ENCODE measurements at regions not wholly inside any gene's neighbourhood (a gene's known extent, or its start where the extent isn't known, plus 50 kb on each side); places are given as distances from the start of the nearest gene placed in this dataset.

GRCh38 chr6:19032591-19033295 is 645.6 kb downstream of the RNF144B start:
- no peak for DNase-seq (ENCODE audit: extremely low read depth, low read depth, low spot score)

DNA sequence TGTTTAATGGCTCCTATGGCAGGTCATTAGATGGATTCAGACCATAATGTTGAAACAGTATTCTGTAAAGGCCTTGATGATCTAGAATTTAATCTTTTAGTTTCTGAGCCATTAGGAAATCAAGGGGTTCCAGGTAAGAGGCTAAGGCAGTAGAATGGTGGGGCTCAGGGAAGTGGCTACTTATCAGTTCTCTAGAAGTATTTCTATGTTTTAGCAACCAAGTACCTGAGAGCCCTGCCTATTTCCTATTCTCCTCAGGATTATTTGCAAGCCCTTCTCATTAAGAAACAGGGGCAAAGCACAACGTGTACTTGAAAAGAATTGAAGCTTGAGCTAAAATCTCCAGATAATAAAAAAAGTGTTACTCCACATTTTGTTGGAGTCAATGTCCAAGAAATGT is 646.5 kb downstream of the RNF144B start:
- no peak for DNase-seq (ENCODE audit: extremely low read depth, low read depth, low spot score)

GRCh38 chr6:19034986-19035385 is 647.8 kb downstream of the RNF144B start:
- DNase-seq (ENCODE audit: extremely low read depth, low read depth, low spot score): no peak

DNA sequence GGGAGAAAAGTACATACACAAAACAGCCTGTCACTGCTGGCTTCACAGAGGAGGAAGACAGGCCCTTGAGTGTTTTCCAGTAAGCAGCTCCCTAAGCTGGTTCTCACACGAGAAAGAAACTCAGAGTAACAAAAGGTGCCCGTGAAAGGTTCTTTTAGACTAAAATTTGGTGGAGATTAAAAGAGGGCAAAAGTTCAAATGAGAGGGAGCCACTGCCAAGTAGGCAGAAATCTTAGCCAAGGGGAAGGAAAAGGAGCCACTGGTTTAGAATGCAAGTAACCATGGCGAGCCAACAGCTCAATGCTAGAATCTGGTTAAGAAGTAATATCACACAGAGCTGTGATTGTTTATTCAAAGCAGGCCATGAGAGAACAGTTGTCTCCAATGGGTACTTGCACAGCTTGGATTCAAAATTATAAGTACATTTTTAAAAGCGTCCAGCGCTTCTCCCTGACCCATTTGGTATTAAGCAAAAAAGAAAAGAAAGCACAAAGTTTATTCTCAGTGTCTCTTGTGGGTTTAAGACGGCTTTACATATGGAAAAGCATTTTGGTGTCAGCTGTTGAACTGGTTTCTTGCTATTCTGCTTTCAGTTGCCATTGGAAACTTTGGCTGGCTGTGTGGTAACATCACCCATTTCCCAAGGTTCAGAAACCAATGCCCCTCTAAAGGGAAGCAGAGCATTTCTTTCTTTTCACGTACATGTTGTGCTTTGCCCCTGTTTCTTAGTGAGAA is 648.5 kb downstream of the RNF144B start:
- no peak for DNase-seq (ENCODE audit: extremely low read depth, low read depth, low spot score)

DNA sequence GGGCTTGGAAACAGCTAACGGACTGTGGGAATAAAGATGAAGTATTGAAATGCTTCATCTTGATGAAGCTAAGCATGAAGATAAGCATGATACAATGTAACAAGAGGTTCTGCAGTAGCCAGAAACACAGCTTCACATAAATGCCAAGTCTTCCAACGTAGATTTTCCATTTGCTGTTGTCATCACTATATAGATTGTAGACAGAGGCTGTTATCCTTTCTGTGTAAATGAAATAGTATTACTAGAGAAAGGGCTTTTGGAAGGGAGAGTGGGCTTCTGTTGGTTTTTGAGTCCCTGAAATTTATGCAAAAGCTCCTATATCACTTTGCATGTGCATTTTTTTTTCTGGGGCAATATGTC is 649.0 kb downstream of the RNF144B start:
- DNase-seq (ENCODE audit: extremely low read depth, low read depth, low spot score): no peak

GRCh38 chr6:19037607-19038006 is 650.5 kb downstream of the RNF144B start:
- DNase-seq (ENCODE audit: extremely low read depth, low read depth, low spot score): no peak

- DNase-seq (ENCODE audit: extremely low read depth, low read depth, low spot score): no peak
Observed at GRCh38 chr6:19039287-19039686, 652.1 kb downstream of the RNF144B start.

- no peak for DNase-seq (ENCODE audit: extremely low read depth, low read depth, low spot score)
Observed at GRCh38 chr6:19041906-19042305, 654.8 kb downstream of the RNF144B start.

GRCh38 chr6:19042420-19042819 is 655.3 kb downstream of the RNF144B start:
- DNase-seq (ENCODE audit: extremely low read depth, low read depth, low spot score): no peak

DNA sequence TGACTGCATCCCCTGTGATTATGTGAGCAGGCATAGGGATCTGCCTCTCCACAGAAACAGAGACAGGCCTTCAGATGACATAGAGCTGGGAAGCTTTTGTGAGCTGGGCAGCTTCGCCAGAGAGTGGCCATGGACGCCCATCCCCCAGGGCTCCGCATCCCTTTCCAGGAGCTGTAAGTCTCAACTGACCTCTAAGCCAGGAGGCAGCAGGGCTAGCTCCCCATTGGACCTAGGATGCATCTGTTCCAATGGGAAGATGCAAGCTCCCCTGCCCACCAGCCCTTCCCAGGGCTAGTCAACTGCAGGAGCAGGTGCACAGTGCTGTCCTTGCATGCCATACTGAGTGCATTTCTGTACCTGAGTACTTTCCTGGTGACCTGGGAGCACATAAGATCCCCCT is 663.6 kb downstream of the RNF144B start:
- DNase-seq (ENCODE audit: extremely low read depth, low read depth, low spot score): no peak

- no peak for DNase-seq (ENCODE audit: extremely low read depth, low read depth, low spot score)
Observed at GRCh38 chr6:19052219-19052618, 665.1 kb downstream of the RNF144B start.

DNA sequence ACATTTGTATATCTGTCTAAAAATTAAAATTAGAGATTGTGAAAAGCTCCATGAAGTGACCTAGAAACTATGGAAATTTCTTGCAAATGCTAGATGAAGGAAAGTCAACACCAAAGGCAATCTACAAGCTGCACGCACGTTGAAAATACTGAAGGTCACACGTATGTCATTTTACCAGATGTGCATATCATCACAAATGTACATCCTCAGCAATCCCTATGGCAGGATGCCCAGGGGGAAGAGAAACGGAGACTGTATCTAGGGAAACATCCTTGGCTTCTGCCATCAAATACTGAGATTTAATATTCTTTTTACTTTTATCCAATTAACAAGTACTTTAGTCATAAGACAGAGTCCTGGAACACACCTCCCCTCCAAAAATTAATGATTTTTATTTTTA is 672.0 kb downstream of the RNF144B start:
- no peak for DNase-seq (ENCODE audit: extremely low read depth, low read depth, low spot score)

- DNase-seq (ENCODE audit: extremely low read depth, low read depth, low spot score): no peak
Observed at GRCh38 chr6:19067165-19067564, 680.0 kb downstream of the RNF144B start.

DNA sequence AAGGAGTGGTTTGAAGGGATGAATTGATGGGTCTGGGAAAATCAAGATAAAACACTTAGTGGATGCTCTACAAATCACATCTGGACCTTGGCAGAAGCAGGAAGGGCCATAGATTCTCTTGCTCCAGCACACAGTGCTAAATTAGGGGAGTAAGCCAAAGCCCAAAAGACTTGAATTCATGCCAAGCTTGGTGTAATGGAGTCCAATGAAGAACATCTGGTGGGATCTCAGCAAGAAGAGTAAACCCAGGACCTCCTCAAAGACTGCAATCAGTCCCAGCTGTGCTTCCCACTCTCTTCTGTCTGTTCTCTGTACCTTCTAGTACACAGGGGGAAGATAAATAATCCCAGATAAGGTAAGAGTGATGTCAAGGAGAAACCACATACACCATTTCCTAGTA is 683.4 kb downstream of the RNF144B start:
- no peak for DNase-seq (ENCODE audit: extremely low read depth, low read depth, low spot score)

DNA sequence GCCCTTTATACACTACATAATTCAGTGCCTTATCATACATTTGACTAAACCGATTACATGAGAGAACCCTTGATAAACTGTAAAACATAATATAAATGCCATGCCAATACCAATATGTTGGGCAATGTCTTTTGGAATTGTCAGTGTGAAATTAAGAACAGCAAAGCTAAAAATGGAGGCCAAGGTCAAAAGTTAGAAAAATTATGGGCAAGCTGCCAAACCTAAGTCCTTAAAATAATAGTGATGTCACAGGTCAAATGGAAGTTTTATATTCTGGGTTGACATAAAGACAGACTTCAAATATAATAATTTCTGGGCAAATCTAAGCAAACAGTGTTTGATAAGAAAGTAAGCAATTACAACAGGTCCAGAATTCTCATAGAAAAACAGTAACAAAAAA is 696.7 kb downstream of the RNF144B start:
- DNase-seq (ENCODE audit: extremely low read depth, low read depth, low spot score): no peak

GRCh38 chr6:19086480-19086879 is 699.3 kb downstream of the RNF144B start:
- DNase-seq (ENCODE audit: extremely low read depth, low read depth, low spot score): no peak

DNA sequence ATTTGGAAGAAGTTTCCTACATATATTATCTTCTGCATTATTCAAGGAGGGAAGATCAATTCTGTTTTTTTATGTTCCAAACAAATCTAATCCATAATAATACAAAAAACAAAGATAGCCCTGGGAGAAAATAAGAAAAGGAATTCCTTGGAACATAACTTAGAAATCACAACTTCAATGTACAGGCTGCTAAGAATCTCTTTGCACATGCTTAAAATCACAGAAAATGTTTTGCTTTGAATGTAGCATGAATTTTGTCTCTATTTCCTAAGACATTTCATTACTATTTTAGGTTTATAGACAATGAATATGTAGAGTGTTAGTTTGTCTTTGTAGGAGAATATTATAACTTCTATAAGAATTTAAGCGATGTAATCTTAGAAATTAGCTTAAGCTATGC is 700.1 kb downstream of the RNF144B start:
- DNase-seq (ENCODE audit: extremely low read depth, low read depth, low spot score): no peak

DNA sequence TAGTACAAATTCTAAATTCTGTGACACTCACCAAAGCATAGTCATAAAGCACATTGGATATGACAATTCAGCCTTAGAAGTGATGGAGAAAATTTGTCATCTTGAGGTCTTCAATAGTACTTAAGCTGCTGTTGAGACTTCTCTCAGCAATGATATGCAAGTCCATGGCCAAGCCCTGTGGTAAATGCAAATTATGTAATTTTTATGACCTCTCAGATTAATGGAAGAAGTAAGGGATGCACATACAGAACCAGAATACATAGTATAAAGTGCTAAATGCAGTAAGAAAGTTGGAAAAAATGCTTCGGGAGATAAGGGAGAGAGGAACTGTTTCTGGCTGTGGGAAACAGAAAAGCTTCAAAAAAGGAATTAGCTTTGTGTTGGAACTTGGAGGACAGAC is 700.7 kb downstream of the RNF144B start:
- no peak for DNase-seq (ENCODE audit: extremely low read depth, low read depth, low spot score)

DNA sequence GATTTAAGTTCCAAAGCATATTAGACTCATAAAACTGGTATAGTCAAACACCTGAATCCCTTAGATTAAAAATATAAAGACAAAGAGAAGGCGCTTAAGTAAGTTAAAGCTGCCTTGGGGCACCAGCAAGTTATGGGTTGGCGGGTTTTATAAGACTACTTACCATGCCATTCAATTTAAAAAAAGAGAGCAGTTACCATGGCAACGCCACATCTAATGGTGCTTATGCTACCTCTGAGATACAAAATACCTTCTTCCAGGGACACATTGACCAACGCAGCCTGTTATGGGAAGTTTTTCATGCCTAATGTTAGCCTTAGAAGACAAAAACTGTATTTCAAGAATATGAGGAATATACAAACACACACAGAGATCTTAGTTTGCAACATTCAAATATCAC is 713.6 kb downstream of the RNF144B start:
- DNase-seq (ENCODE audit: extremely low read depth, low read depth, low spot score): no peak

DNA sequence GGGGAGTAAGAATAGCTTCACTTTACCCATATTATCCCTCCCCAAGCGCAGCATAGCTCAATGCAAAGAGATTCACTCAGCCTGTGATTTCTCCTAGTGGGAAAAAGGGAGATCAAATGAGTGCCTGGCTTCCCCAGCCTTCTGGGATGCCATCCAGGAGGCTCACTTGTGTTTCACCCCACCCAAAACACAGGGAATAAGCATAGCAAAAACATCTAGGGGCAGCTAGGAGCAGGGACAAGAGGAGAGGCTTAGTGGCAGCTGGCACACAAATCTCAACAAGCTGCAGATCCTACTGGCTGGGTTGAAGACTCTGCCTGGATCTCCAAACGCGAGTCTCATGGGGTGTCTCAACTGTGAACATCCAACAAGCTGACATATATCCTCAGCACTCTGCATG is 715.8 kb downstream of the RNF144B start:
- no peak for DNase-seq (ENCODE audit: extremely low read depth, low read depth, low spot score)

DNA sequence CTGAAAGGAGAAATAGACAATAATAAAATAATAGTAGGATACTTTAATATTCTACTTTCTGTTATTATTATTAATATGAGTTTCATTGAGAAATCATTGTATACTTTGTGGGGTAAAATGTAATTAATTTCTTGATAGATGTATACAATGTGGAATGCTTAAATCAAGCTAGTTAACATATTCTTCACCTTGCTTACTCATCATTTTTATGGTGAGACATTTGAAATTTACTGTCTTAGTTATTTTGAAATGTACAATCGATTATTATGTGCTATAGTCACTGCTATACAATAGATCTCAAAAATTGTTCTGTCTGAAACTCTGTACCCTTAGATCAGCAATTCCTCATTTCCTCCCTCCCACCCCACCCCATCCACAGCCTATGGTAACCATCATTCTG is 720.3 kb downstream of the RNF144B start:
- no peak for DNase-seq (ENCODE audit: extremely low read depth, low read depth, low spot score)

GRCh38 chr6:19121521-19121920 is 715.6 kb upstream of the ID4 start:
- DNase-seq (ENCODE audit: extremely low read depth, low read depth, low spot score): no peak

DNA sequence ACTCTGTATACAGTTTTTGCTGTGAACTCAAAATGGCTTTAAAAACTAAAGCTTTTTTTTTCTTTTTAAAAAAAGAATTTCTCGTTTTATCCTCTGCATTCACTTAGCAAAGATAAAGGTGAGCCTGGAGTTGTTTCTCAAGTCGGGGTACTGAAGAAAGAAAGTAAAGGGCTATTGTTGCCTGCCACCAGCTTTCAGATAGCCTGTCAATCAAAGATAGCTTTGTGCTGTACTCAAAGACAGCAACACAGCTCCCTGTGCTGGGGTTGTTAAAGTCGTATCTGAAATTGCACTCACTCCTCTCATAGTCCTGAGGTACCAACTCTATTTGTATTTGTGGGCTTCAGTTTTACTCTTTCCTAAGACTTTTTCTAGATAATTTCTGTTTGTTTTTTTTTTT is 710.1 kb upstream of the ID4 start:
- no peak for DNase-seq (ENCODE audit: extremely low read depth, low read depth, low spot score)
